ENCODE measurements at regions not wholly inside any gene's neighbourhood (a gene's known extent, or its start where the extent isn't known, plus 50 kb on each side); places are given as distances from the start of the nearest gene placed in this dataset.

- DNase-seq (ENCODE audit: low spot score) = peak; percentile 21
These were observed 280.5 kb upstream of the JAG1 start for GRCh38 chr20:10954137-10954840.

- DNase-seq (ENCODE audit: low spot score) = no peak
These were observed 281.2 kb upstream of the JAG1 start for GRCh38 chr20:10954908-10955580.

GRCh38 chr20:10958279-10958678 is 284.5 kb upstream of the JAG1 start:
- DNase-seq (ENCODE audit: low spot score) = no peak

GRCh38 chr20:10960416-10960815 is 286.6 kb upstream of the JAG1 start:
- DNase-seq (ENCODE audit: low spot score) = no peak

GRCh38 chr20:10961651-10962288 is 288.0 kb upstream of the JAG1 start:
- no peak for DNase-seq (ENCODE audit: low spot score)

DNA sequence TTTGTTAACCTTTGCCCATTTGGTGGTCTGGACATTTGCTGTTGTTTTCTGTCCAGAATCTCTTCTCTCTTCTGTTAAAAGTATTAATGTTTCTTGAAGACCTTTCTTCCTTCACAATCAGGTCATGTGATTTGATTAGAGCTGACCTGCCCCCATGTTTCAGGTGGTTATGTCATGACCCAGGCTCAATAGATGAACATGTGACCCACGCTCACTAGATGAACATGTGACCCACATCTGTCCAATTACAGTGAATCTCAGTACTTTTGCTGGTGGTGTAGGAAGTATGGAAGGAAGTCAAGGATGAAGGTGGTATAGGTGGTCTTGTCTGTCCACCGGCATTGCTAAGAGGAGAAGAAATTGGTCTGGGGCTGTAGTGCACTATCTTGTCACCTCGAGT is 289.1 kb upstream of the JAG1 start:
- DNase-seq (ENCODE audit: low spot score) = no peak

GRCh38 chr20:10963717-10964266 is 290.0 kb upstream of the JAG1 start:
- DNase-seq (ENCODE audit: low spot score) = no peak

- DNase-seq (ENCODE audit: low spot score) = no peak
These were observed 292.2 kb upstream of the JAG1 start for GRCh38 chr20:10965936-10966470.

GRCh38 chr20:10970109-10970508 is 296.3 kb upstream of the JAG1 start:
- DNase-seq (ENCODE audit: low spot score) = no peak

DNA sequence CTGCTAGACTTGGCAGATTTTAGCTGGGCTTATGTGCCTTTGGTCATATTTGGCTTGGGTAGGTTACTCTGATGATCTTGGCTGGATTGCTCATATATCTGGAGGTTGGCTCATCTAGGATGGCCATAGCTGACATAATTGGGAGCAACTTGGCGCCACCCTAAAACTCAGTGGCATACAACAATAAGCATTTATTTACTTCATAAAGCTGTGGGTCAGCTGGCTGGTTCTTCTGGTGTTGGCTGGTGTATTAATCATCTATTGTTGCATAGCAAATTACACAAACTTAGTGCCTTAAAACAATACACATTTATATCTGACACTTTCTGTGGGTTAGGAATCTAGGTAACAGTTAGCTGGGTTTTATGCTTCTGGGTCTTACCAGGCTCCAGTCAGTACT is 297.3 kb upstream of the JAG1 start:
- no peak for DNase-seq (ENCODE audit: low spot score)

- DNase-seq (ENCODE audit: low spot score) = no peak
These were observed 298.5 kb upstream of the JAG1 start for GRCh38 chr20:10972219-10972860.

GRCh38 chr20:10976051-10976450 is 302.3 kb upstream of the JAG1 start:
- no peak for DNase-seq (ENCODE audit: low spot score)

DNA sequence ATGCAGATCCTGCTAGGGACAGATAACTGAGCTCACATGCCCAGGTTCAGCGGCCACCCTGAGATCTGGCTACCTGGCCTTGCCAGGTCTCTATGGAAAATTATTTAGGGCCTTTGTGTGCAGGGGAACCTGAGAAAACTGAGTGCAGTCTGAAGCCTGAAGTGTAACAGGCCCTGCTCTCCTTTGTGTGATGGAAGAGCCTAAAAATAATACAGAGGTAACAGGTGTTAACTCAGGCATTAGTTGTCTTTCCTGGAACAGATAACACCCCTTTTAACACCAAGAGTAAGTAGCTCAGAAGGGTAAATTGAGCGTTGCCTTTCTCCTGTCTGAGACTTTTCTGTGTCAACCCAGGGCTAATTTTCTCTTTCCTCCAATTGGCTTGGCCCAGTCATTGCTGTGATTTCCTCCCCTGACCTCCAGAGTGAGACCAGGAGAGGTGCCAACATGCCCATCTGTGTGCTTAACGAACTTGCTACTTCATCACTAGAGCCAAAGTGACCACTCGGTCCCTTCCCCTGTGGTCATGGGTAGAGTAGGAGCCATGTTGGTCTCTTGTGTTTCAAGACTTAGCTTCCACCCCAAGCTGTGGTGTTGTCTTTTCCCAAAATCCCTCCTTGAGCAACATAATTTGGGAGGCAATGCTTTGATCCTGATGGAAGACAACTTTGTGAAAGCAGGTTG is 304.4 kb upstream of the JAG1 start:
- DNase-seq (ENCODE audit: low spot score) = no peak

DNA sequence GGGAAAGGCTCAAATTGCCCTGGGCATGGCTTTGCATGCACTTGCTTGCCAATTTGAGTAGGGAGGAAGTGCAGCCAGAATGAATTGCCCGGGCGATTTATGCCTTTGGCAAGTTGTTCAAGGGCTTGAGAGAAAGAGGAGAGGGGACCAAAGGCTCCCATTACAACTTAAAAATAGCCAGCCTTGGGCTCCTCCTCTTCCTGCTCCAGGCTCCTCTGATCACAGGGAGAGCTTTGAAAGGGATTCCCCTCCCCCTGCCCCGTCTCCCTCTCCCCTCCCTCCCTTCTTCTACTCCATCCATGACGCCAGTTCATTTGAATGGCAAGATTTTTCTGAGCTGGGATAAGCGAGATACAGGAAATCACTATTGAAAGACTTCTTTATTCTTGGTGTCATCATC is 304.9 kb upstream of the JAG1 start:
- no peak for DNase-seq (ENCODE audit: low spot score)

- no peak for DNase-seq (ENCODE audit: low spot score)
These were observed 308.9 kb upstream of the JAG1 start for GRCh38 chr20:10982692-10983091.

GRCh38 chr20:10984294-10984693 is 310.5 kb upstream of the JAG1 start:
- DNase-seq (ENCODE audit: low spot score) = no peak

- no peak for DNase-seq (ENCODE audit: low spot score)
These were observed 311.1 kb upstream of the JAG1 start for GRCh38 chr20:10984913-10985312.

DNA sequence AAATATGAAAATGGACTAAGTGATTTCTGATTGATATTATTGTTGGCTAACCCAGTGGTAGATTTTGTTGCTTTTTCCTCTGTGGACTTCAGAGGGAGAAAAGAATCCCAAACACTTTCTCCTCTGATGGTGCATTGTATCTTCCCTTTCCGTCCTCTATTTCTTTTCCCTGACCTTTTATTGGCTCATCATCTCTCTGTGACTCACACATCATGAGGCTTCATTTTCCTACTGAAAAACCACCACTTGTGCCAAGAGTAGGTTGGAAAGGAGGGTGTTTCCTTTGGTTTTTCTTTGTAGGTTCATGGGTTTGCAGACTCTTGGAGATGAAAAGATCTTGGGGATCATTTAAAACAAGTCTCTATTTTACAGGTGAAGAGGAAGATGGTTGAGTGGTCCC is 311.7 kb upstream of the JAG1 start:
- DNase-seq (ENCODE audit: low spot score) = no peak

DNA sequence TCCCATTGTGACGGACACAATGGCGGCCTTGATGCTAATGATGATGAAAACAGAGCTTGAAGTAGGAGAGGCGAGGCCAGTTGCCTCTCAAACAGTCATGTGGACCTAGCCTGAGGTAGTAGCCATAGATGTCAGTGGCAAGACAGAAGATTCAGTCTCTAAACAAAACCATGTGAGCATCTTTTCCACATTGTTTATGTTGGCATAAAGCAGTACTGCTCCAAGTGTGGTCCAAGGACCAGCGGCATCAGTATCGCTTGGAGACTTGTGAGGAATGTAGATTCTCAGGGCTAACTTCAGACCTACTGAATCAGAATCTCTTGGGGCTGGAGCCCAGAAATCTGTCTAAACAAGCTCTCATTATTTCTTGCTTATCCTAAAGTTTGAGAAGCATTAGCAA is 312.8 kb upstream of the JAG1 start:
- no peak for DNase-seq (ENCODE audit: low spot score)

DNA sequence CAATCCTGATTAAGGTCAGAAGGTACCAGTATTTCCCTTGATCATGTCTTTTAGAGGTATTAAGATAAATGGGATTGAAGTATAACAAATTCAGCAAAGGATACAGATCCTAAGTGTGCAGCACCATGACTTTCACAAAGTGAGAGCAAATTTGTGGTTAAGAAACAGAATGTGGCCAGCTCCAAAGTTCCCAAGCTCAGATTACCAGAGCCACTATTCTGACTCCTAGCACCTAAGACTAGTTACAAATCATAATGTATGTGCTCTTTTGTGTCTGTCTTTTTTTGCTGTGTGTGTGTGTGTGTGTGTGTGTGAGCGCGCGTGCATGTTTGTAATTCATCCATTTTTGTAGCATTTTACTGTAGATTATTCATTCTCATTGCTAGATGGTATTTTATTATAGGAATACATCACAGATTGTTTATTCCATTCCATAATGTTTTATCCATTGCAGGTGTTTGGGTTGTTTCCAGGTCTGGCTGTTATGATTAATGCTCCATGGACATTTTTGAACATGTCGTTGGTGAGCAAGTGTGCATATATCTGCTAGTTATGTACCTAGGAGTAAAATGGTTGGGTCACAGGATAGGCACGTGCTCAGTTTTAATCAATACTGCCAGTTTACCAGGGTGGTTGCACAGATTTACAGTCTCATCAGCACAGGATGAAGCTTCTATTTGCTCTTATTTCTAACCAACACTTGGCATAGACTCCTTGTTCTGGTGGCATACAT is 314.0 kb upstream of the JAG1 start:
- DNase-seq (ENCODE audit: low spot score) = no peak

All from SW480 (cell line).